GM12873 (cell line): ENCODE measurements at regions not wholly inside any gene's neighbourhood (a gene's known extent, or its start where the extent isn't known, plus 50 kb on each side); places are given as distances from the start of the nearest gene placed in this dataset.

Experiments
- TF ChIP-seq, protein P1 (sequence below): IDR thresholded peaks from 2 replicates; pipeline ENCODE4 v1.5.1; 2012; ENCODE audit warnings: low read depth, mild to moderate bottlenecking, moderate library complexity, low read length, control low read depth; ENCODE audit not compliant: insufficient read depth; ENCODE audit errors: missing control alignments

- TF ChIP-seq, protein P1, sequence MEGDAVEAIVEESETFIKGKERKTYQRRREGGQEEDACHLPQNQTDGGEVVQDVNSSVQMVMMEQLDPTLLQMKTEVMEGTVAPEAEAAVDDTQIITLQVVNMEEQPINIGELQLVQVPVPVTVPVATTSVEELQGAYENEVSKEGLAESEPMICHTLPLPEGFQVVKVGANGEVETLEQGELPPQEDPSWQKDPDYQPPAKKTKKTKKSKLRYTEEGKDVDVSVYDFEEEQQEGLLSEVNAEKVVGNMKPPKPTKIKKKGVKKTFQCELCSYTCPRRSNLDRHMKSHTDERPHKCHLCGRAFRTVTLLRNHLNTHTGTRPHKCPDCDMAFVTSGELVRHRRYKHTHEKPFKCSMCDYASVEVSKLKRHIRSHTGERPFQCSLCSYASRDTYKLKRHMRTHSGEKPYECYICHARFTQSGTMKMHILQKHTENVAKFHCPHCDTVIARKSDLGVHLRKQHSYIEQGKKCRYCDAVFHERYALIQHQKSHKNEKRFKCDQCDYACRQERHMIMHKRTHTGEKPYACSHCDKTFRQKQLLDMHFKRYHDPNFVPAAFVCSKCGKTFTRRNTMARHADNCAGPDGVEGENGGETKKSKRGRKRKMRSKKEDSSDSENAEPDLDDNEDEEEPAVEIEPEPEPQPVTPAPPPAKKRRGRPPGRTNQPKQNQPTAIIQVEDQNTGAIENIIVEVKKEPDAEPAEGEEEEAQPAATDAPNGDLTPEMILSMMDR, result no peak
Measured at GRCh38 chr3:13217736-13218540, 144.7 kb upstream of the IQSEC1 start.

GRCh38 chr3:13217253-13217652 is 144.0 kb upstream of the IQSEC1 start:
- TF ChIP-seq, protein P1, result no peak

DNA sequence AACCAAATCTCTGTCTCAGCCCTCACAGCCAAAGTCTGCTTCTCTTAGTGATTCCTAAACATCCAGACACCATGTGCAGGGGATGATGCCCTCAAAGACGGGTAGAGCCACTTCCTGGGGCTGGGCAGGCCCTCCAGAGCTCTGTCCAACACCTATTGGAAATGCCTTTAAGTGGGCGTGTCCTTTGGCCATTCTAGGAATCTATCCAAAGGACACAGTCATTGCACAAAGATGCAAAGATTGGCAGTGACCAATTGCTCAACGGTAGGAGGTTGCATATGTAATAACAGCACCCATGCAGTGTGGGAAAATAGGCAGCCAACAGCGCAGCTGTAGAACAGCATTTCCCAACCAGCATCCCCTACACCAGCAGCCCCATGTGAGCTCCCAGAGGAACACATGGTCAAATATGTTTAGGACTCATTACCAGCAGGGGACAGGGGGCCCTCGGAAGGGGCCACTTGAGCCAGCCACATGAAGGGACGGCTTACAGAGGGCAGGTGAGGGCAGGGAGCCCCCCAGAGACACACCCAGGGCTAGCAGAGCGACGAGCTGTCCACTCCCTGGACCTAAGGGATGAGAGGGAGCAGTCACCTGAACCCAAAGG is 142.8 kb upstream of the IQSEC1 start:
- TF ChIP-seq, protein P1, result no peak

DNA sequence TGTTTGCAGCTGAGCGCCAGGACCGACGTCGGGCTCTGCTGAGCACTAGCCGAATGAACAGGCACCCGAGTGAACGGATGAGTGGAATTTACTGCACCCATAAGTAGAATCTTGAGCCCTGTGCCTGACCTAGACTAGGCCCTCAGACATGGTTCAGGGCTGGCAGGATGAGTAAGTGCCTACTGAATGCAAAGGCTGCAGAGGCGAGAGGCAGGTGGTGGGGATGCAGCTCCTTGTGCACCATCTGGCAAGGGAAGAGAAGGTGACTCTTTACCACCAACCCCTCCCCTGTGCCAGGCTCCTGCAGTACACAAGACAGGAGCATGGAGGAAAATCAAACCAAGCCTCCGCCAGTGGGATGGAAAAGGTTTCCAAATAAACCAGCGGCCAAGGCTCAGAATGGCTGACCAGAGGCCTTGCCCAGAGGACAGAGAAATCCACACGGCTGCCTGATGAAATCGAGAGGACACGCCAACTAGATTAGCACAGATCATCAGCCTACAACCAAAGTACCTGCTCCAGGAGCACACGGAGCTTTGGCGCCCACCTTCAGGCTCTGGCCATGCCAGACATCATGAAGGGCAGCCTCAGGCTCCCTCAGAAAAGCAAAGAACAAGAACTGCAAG is 141.7 kb upstream of the IQSEC1 start:
- TF ChIP-seq, protein P1, result no peak

DNA sequence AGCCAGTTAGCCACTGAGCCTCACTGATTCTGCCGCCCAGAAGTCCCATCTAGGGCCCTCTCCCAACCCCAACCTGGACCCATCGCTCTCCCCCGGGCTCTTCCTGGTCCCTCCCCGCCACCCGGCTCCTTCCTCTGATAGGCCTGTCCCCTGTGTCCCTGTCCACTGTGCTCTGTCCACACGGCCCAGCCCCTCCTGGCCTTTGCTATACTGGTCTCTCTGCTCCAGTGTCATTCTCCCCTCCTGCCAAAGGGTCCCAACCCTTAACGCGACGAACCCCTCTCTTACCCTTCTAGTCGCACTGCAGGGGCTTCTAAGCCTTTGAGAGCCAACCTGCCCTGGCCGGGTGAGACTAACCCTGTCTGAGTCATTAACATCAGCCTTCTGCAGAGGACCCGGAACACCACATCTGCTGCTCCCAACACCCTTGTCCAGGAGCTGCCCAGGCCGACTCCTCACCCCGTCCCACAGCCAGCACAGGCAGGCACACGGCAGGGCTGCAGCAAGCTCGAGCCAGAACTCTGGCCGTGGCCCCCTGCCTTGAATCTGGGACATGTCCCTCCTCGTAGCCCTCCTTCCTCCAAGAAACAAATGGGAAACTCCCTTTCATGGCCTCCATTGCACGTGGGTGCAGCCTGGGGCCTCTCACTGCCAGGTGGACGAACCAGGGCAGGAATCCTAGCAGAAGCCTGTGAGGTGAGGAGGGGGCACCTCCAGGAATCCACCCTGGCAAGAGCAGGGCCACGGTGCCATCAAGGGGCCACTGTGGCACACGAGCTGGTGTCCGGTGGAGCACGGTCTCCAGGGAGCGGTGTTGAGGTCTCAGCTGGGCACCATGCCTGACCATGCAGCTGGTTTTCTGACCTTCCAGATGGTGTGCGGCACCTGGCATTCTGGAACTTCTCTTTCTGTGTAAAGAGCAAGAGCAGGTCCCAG is 140.9 kb upstream of the IQSEC1 start:
- TF ChIP-seq, protein P1, result no peak

DNA sequence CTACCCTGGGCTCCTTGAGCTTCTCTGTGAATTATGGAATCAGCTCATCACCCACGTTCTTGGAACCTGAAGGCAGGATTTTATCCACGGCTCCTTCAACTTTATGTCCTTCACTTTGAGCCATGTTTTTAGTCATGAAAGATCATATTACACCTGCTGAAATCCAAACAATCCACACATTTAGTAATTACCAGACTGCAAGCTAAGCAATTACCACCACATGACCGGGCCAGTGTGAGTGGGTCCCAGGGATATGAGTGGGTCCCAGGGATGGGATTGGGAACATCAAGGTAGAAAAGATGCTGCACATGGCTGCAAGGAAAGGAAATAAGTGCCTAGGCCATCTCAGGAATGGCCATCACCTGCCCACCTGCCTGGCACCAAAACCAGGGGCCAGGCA is 140.3 kb upstream of the IQSEC1 start:
- TF ChIP-seq, protein P1, result no peak
